H9 (cell line): ENCODE measurements at regions not wholly inside any gene's neighbourhood (a gene's known extent, or its start where the extent isn't known, plus 50 kb on each side); places are given as distances from the start of the nearest gene placed in this dataset.

Source experiments
- DNase-seq: peaks from one replicate; pipeline ENCODE4 v3.0.0-alpha.2; 2017
- H2AFZ ChIP-seq: one replicate; pipeline ENCODE4 v1.6.1; 2013; ENCODE audit warnings: mild to moderate bottlenecking, low read length, control low read depth, moderate library complexity
- H2AK5ac ChIP-seq: 2 replicates; pipeline ENCODE4 v1.6.1; 2013; ENCODE audit warnings: low read length, control low read depth, mixed read lengths; ENCODE audit not compliant: insufficient read length
- H2BK120ac ChIP-seq: one replicate; pipeline ENCODE4 v1.6.1; 2013; ENCODE audit warnings: low read depth, mild to moderate bottlenecking, low read length, control low read depth, inconsistent platforms; ENCODE audit not compliant: poor library complexity, severe bottlenecking
- H2BK12ac ChIP-seq: 2 replicates; pipeline ENCODE4 v1.6.1; 2013; ENCODE audit warnings: low read length, control low read depth, mixed read lengths, low read depth; ENCODE audit not compliant: insufficient read length
- H2BK15ac ChIP-seq: 2 replicates; pipeline ENCODE4 v1.6.1; 2013; ENCODE audit warnings: low read depth, low read length, control low read depth
- H2BK20ac ChIP-seq: one replicate; pipeline ENCODE4 v1.6.1; 2013; ENCODE audit warnings: low read depth, mild to moderate bottlenecking, low read length, control low read depth, inconsistent platforms; ENCODE audit not compliant: poor library complexity, severe bottlenecking
- H2BK5ac ChIP-seq: 2 replicates; pipeline ENCODE4 v1.6.1; 2013; ENCODE audit warnings: low read length, control low read depth, mixed read lengths; ENCODE audit not compliant: insufficient read length
- H3K14ac ChIP-seq: 2 replicates; pipeline ENCODE4 v1.6.1; 2013; ENCODE audit warnings: low read length, control low read depth; ENCODE audit not compliant: insufficient read depth
- H3K18ac ChIP-seq: 2 replicates; pipeline ENCODE4 v1.6.1; 2013; ENCODE audit warnings: low read depth, mild to moderate bottlenecking, mixed read lengths, low read length, control low read depth; ENCODE audit not compliant: insufficient read length
- H3K23ac ChIP-seq: 2 replicates; pipeline ENCODE4 v1.6.1; 2013; ENCODE audit warnings: low read length, control low read depth, mixed read lengths, low read depth; ENCODE audit not compliant: insufficient read length
- H3K23me2 ChIP-seq: 2 replicates; pipeline ENCODE4 v1.6.1; 2013; ENCODE audit warnings: low read depth, mild to moderate bottlenecking, mixed read lengths, low read length, control low read depth; ENCODE audit not compliant: insufficient read length, poor library complexity, severe bottlenecking
- H3K27ac ChIP-seq: 2 replicates; pipeline ENCODE4 v1.5.1; 2013; ENCODE audit warnings: low read length, control low read depth, mixed read lengths, low read depth; ENCODE audit not compliant: insufficient read length
- H3K27me3 ChIP-seq: 2 replicates; pipeline ENCODE4 v1.6.1; 2013; ENCODE audit warnings: low read length, control low read depth, inconsistent platforms; ENCODE audit not compliant: insufficient read depth
- H3K4ac ChIP-seq: 2 replicates; pipeline ENCODE4 v1.6.1; 2013; ENCODE audit warnings: low read depth, mild to moderate bottlenecking, control low read depth, inconsistent platforms, low read length, moderate library complexity
- H3K4me1 ChIP-seq: 2 replicates; pipeline ENCODE4 v1.6.1; 2013; ENCODE audit warnings: low read length, control low read depth, inconsistent platforms; ENCODE audit not compliant: insufficient read depth
- H3K4me2 ChIP-seq: 2 replicates; pipeline ENCODE4 v1.6.1; 2013; ENCODE audit warnings: low read length, control low read depth, mixed read lengths; ENCODE audit not compliant: insufficient read length, insufficient read depth
- H3K56ac ChIP-seq: 2 replicates; pipeline ENCODE4 v1.6.1; 2013; ENCODE audit warnings: low read depth, mild to moderate bottlenecking, mixed read lengths, low read length, control low read depth; ENCODE audit not compliant: insufficient read length
- H3K79me1 ChIP-seq: 2 replicates; pipeline ENCODE4 v1.6.1; 2013; ENCODE audit warnings: low read depth, mild to moderate bottlenecking, moderate library complexity, low read length, control low read depth, inconsistent platforms; ENCODE audit not compliant: insufficient read depth, poor library complexity, severe bottlenecking
- H3K79me2 ChIP-seq: 2 replicates; pipeline ENCODE4 v1.6.1; 2013; ENCODE audit warnings: low read length, control low read depth, inconsistent platforms; ENCODE audit not compliant: insufficient read depth
- H3K9ac ChIP-seq: 2 replicates; pipeline ENCODE4 v1.6.1; 2013; ENCODE audit warnings: low read length, control low read depth, mixed read lengths; ENCODE audit not compliant: insufficient read length; ENCODE audit errors: extremely low read depth
- H3K9me3 ChIP-seq: one replicate; pipeline ENCODE4 v1.6.1; 2013; ENCODE audit warnings: low read depth, low read length, inconsistent platforms; ENCODE audit not compliant: control insufficient read depth
- H3T11ph ChIP-seq: one replicate; pipeline ENCODE4 v1.6.1; 2013; ENCODE audit warnings: mild to moderate bottlenecking, low read length, control low read depth, inconsistent platforms
- H4K20me1 ChIP-seq: one replicate; pipeline ENCODE4 v1.6.1; 2013; ENCODE audit not compliant: control insufficient read depth, insufficient read length, insufficient read depth
- H4K5ac ChIP-seq: 2 replicates; pipeline ENCODE4 v1.6.1; 2013; ENCODE audit warnings: low read depth, mild to moderate bottlenecking, mixed read lengths, low read length, control low read depth; ENCODE audit not compliant: insufficient read length
- H4K8ac ChIP-seq: replicated peaks from 2 replicates; pipeline ENCODE4 v1.6.1; 2013; ENCODE audit warnings: low read length, control low read depth, mixed read lengths, low read depth; ENCODE audit not compliant: insufficient read length
- H4K91ac ChIP-seq: 2 replicates; pipeline ENCODE4 v1.6.1; 2013; ENCODE audit warnings: low read depth, mild to moderate bottlenecking, moderate library complexity, mixed read lengths, low read length, control low read depth; ENCODE audit not compliant: insufficient read length
- H3K27ac Mint-ChIP-seq, 3 experiments: 2 replicates in 2 of 3; 3 replicates in 1 of 3; pipeline ENCODE4 v1.8.0; 2020 to 2021; ENCODE audit warnings: mixed read lengths in 3 of 3, mild to moderate bottlenecking in 1 of 3, moderate library complexity in 1 of 3
- H3K27me3 Mint-ChIP-seq: 2 replicates; pipeline ENCODE4 v1.8.0; 2021; ENCODE audit warnings: low read depth, mild to moderate bottlenecking, moderate library complexity, mixed read lengths
- H3K36me3 Mint-ChIP-seq, 3 experiments: 2 replicates in 2 of 3; 3 replicates in 1 of 3; pipeline ENCODE4 v1.8.0; 2020 to 2021; ENCODE audit warnings: low read depth in 3 of 3, mixed read lengths in 3 of 3; ENCODE audit not compliant: insufficient read depth in 1 of 3
- H3K4me1 Mint-ChIP-seq, 2 experiments: 2 replicates each; pipeline ENCODE4 v1.8.0; 2020; ENCODE audit warnings: mixed read lengths in 2 of 2
- H3K4me3 Mint-ChIP-seq, 2 experiments: 2 replicates in 1 of 2; 3 replicates in 1 of 2; pipeline ENCODE4 v1.8.0; 2020 to 2021; ENCODE audit warnings: mild to moderate bottlenecking in 2 of 2, mixed read lengths in 2 of 2, moderate library complexity in 1 of 2
- H3K9me3 Mint-ChIP-seq, 2 experiments: 2 replicates in 1 of 2; 3 replicates in 1 of 2; pipeline ENCODE4 v1.8.0; 2020; ENCODE audit warnings: mild to moderate bottlenecking in 2 of 2, mixed read lengths in 2 of 2, moderate library complexity in 1 of 2
- WGBS: extraction: QIAGEN DNeasy Blood & Tissue Kit; methylation state at CpG from one replicate; pipeline ENCODE4 v1.1.7; 2013; ENCODE audit warnings: missing lambda C conversion rate, low lambda C conversion rate, mixed read lengths; ENCODE audit not compliant: insufficient read length; ENCODE audit errors: extremely low coverage; 5-methylcytosine and 5-hydroxymethylcytosine counted together
- TF ChIP-seq, protein P1 (sequence below): fragments of 200-600 bp; sonication (generic); conservative IDR thresholded peaks from 3 replicates; pipeline ENCODE4 v1.8.0; 2021; ENCODE audit warnings: antibody characterized with exemption, mild to moderate bottlenecking

DNA sequence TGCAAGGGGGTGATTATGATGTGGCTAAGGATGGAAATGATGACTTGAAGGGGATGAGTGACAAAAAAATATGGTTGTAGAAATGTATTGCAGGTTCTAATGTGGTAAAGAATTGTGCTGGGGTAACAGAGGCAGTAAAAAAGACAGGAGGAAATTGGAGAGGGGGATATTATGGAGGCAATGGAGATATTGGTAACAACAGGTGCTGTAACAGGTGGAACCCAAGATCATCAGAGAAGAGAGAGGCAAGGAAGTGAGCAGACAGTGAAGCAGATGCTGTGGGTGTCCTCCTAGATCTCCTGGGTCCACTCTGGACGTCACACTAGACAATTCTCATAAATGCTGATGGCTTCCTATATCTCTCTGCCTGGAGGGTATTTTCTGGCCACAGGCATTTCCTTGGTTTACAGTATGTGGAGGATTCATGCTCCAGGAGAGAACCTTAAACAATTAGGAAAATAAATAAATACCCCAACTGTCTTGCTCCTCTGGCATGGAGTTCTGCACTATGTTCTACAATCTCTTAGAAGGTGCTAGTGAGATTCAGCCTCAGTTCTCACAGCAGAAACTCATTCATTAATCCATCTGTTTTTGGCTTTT, 620.3 kb upstream of the PLXNA2 start:
- H3K4me3 Mint-ChIP-seq = no peak overlapping the region
- Histone ChIP-seq H3K4me1 (no peaks in the 10 kb centered on the region), H3K27ac (no peak overlapping the region), H4K91ac (no peak overlapping the region), H3T11ph (no peak overlapping the region), H3K14ac (no peak overlapping the region), H3K27me3 (no peaks in the 10 kb centered on the region), H3K9me3 (no peaks in the 10 kb centered on the region), H2BK120ac (no peak overlapping the region), H2AFZ (no peak overlapping the region), H3K4ac (no peak overlapping the region), H3K4me2 (no peak overlapping the region), H4K5ac (no peak overlapping the region), H3K79me1 (no peaks in the 10 kb centered on the region), H2BK12ac (no peak overlapping the region), H4K8ac (no peak overlapping the region), H3K9ac (no peak overlapping the region), H4K20me1 (no peaks in the 10 kb centered on the region), H2BK15ac (no peak overlapping the region), H2AK5ac (no peak overlapping the region), H3K18ac (no peak overlapping the region), H2BK20ac (no peak overlapping the region), H3K56ac (no peak overlapping the region), H3K23me2 (no peaks in the 10 kb centered on the region), H2BK5ac (no peak overlapping the region), H3K23ac (no peak overlapping the region), H3K79me2 (no peaks in the 10 kb centered on the region)
- H3K4me1 Mint-ChIP-seq = no peaks in the 10 kb centered on the region
- H3K27me3 Mint-ChIP-seq = no peaks in the 10 kb centered on the region; the same call in 1 of the 2 replicates
- TF ChIP-seq, protein P1, sequence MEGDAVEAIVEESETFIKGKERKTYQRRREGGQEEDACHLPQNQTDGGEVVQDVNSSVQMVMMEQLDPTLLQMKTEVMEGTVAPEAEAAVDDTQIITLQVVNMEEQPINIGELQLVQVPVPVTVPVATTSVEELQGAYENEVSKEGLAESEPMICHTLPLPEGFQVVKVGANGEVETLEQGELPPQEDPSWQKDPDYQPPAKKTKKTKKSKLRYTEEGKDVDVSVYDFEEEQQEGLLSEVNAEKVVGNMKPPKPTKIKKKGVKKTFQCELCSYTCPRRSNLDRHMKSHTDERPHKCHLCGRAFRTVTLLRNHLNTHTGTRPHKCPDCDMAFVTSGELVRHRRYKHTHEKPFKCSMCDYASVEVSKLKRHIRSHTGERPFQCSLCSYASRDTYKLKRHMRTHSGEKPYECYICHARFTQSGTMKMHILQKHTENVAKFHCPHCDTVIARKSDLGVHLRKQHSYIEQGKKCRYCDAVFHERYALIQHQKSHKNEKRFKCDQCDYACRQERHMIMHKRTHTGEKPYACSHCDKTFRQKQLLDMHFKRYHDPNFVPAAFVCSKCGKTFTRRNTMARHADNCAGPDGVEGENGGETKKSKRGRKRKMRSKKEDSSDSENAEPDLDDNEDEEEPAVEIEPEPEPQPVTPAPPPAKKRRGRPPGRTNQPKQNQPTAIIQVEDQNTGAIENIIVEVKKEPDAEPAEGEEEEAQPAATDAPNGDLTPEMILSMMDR = no peak
- WGBS = no CpG with 5 or more reads among the region's 1 CpG
- H3K36me3 Mint-ChIP-seq = no peaks in the 10 kb centered on the region
- H3K27ac Mint-ChIP-seq = no peak overlapping the region
- DNase-seq = no peak
- H3K9me3 Mint-ChIP-seq = peaks cover 4 to 6% of the 10 kb centered on the region in 2 experiments; a peak in 3 of 5 replicates
